Activated T-cell treated with anti-CD3 and anti-CD28 coated beads for 48 hours (primary cell): ENCODE measurements at regions not wholly inside any gene's neighbourhood (a gene's known extent, or its start where the extent isn't known, plus 50 kb on each side); places are given as distances from the start of the nearest gene placed in this dataset.

ENCODE experiments used
- DNase-seq: peaks from one replicate; pipeline ENCODE4 v3.0.0-alpha.2; 2020; ENCODE audit warnings: low read depth

DNA sequence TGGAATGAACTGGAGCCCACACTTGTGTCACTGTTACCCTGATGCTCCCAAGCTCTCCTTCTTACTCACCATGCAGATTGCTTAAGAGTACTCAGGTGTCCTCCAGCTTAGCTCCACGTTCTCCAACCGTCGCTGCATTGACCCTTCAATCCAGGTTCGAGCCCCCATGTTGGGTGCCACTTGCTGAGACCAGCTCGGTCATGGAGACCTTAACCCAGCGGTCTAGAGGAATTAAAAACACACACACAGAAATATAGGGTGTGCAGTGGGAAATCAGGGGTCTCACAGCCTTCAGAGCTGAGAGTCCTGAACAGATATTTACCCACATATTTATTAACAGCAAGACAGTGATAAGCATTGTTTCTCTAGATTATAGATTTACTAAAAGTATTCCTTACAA lies 229.1 kb upstream of the APCDD1 start:
- no peak for DNase-seq

DNA sequence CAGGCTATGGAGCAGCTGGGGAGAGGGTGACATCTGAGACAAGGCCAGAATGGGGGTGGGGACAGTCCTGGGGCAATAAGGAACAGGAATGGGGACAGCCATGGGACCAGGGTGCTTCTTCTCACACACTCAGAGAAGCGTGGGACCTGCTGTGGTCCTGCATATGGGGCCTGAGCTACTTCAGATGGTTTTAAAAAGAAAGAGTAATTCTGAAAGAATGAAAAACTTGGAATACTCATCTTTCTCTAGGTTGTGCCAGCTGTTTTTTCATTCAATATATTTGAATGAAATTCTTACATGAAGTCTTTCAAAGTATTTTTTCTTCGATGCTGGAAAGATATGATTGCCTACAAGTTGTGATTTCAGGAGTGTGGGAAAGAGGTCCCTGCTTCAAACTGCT lies 227.5 kb upstream of the APCDD1 start:
- DNase-seq = no peak

DNA sequence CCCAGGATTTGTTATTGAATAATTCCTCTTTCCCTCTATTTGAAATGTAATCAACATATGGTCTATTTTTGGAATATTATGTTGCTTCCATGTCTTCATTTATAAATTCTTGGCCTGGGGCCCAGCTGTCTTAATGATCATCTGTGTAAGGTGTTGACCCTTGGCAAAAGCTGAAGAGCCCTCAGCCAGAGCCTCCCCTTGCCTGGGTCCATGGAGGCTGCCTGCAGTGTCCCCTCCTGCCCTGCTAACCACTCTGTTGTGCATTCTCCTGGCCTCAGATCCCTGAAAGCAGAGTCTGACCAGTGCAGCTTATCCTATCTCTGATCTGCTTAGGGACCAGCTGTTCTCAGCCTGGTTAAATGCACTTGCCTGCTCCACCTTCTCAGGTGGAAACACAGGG lies 226.1 kb upstream of the APCDD1 start:
- DNase-seq = no peak

DNA sequence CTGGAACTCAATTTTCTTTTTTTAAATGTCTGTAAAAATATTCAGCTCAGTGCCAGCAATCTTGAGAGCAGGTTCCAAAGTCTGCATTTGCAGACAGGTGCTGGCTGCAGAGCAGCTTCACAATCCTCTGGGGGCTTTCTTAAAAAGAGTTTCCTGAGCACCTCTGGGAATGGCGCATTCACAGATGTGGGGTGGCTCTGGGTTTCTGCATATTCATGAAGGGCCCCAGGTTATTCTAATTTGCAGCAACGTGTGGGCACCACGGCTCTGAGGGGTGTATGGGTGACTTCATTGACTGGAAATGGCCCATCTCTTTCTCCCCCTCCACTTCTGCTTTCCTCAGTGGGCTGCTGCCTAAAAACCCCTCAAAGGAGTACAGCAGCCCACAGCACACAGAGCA lies 225.0 kb upstream of the APCDD1 start:
- DNase-seq = no peak

DNA sequence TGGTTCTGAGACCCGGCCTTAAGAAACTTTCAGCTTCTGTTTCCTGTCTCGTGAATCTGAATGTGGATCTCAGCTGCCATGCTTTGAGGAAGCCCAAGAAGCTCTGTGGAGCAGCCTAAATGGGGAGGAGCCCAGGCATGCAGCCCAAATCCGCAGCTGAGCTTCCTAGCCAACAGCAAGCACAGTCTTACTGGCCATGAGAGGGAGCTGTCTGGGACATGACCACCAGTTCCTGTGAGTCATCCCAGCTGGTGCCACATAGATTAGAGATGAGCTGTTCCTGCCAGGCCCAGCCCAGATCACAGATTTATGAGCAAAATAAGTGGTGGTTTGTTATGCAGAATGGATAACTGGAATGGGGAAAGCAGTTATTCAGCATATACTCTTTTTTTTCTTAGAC lies 224.4 kb upstream of the APCDD1 start:
- no peak for DNase-seq

DNA sequence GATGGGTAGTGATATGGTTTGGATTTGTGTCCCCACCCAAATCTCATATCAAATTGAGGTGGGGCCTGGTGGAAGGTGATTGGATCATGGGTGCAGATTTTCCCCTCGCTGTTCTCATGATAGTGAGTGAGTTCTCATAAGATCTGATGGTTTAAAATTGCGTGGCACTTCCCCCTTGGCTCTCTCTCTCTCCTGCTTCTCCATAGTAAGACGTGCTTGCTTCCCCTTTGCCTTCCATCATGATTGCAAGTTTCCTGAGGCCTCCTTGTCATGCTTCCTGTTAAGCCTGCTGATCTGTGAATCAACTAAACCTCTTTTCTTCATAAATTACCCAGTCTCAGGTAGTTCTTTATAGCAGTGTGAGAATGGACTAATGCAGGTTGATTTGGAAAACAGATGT lies 223.2 kb upstream of the APCDD1 start:
- DNase-seq = no peak

DNA sequence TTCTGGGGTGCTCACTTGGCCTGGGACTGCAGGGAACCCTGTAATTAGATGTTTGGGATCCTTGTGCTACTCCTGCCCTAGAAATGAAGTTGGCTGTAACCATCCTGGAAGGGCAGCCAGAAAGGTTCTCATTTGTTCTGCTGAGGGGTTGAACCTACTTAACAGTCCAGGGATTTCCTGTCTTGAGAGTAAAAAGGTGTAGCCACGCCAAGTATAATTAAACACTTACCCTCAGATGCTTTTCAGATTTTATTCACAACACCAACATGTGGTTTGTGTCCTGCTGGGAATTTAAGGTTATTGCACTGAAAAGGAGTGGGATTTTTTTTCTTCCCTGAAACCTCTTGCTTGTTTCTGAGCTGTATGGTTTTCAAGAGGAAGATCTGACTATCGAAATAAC lies 222.4 kb upstream of the APCDD1 start:
- DNase-seq = no peak

DNA sequence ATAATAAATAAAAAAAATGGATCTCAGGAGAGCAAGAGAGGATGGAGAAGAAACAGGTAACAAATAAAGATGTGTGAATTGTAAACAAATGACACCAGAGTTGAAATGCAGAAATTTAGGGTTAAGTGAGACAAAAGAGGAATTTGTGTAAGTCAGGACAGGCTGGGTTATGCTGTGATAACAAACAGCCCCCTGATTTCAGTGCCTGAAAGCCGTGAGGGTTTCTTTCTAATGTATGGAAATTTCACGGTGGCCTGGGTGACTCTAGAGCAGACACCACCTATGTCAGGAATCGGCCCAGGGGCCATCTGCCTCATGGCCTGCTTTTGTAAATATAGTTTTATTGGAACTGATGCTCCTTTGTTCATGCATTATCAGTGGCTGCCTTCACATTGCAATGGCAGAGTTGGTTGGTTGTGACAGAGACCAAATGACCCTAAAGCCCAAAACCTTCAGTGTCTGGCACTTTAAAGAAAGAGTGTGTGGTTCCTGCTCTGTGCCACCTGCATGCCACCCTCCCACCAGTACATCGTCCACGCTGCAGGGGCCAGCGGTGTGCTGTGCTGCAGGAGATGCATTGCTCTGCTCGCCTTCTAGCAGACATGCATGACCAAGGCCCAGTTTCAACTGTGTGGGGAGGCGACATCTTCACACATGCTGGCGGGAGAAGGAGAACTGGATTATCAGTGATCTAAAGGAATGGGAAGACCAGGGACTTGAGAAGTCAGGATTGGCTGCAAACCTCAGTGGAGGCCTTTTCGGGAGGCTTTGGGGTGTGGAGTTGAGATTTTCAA lies 221.2 kb upstream of the APCDD1 start:
- DNase-seq = no peak

DNA sequence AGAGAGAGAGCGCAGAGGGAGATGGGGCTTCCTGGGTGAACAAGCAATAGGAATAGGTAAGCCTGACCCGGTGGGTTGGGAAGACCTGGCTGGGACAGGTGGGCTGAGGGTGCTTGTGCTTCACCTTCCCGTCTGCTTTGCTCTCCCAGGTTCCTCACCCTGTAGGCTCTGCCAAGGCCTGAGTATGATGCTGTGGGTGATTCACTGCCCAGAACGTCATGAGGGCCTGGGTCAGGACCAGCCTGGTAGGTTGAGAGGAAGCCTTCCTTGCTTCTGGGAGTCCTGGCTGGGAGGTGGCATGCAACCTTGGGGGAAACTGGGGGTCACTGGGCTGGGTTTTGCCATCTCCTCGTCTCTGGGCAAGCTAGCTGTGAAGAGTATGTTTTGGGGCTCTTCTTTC lies 220.2 kb upstream of the APCDD1 start:
- DNase-seq = no peak

DNA sequence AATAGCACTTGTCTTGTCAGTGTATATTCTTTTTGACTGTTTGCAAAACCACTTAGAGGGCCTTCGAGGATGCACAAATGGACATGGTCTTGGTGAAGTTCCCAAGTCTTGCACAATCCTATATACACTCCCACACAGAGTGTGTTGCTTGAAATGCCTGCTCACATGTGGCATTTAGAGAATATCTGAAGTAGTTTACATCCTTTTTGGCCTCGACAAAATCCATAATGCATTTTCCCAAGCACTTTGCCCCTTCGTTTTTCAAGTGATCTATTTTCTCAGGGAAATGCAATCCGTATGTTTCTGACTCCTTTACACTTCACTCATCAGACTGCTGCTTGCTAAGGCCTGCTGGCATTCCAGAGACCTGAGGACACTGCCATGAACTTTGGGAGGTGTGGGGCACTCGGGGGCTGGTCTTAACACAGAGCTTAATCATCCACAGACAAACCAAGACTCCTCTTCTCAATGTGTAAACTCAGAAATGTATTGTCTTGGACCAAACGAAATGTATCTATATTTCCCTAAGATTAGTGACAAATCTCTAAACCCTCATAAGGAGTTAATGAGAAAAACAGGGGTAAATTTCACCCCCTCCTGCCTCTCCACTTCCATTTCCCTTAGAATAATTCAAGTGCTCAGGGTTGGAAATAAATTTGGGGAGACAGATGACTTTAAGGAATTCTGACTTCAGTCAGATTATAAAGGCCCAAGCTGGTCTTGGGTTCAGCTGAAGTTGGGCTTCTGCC lies 219.3 kb upstream of the APCDD1 start:
- no peak for DNase-seq

DNA sequence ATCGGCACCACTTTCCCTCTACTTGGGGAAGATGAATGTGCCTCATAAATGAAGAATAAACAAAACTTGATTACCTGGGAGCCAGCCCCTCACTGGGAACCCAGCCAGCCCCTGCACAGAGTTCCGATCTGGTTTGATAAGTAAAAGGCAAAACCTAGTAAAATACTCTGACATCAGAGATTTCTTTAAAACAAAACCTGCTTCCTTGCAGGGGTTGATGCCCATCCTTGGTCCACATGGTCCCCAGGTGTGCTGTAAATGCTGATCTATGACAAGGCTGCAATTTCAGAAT lies 218.8 kb upstream of the APCDD1 start:
- no peak for DNase-seq

DNA sequence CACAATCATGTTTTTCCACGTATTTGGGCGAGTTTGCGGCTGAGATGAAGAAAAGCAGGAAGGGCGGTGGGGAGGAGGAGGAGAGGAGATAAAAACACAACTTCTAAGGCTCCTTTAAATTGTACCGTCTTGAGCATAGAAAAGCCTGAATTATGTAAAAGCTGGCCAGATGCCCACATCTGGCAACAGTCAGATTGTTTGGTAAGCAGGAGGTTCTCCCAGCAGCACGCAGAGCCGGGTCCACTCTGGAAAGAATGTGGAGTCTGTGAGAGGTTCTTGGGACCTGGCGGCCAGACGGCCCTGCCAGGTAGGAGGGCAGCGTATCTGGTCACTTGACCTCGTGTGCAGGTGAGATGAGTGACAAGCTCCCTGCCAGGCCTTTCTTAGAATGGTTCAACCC lies 215.3 kb upstream of the APCDD1 start:
- DNase-seq = no peak

DNA sequence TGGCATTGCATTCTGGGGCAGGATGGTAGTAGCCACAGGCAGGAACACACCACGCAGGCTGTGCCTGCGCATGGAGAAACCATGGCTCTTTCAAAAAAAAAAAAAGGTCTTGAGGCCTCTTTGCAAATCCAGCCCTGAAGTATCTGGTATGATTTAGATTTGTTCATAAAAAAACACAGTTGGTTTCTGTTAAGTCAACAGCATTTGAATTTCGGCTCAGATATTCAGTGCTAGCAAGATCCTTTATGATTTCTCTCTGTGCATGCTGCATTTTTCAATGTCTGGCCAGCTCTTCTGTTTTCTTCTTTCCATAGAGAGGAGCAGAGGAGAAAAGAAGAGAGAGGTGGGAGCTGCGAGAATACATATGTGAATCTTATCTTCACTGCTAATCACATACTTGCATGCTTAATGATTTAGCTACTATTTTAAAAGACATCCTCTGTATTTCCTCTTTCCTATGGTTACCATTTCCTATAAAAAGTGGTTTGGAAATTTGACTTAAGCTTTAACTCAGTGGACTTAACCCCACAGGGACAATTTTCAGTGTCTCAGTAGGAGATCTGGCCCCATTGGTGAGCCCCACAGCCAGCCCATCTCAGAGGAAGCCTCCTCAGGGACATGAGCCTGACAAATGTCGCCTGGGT lies 214.3 kb upstream of the APCDD1 start:
- no peak for DNase-seq

DNA sequence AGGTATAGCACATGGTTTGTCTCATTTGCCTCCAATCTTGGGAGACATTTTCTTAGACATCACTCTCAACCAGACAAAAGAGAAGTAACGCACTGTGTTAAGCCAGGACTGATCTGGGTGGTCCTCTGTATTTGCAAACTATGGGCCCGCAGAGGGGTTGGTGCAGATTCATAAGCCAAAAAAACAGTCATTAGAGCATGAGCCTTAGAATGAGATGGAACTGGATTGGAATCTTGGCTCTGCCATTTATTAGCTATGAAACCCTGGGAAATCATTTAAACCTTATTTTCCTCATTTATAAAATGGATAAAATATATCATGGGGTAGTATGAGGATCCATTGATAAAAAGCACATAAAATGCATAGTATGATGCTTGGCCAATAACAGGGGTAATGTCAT lies 213.5 kb upstream of the APCDD1 start:
- no peak for DNase-seq

DNA sequence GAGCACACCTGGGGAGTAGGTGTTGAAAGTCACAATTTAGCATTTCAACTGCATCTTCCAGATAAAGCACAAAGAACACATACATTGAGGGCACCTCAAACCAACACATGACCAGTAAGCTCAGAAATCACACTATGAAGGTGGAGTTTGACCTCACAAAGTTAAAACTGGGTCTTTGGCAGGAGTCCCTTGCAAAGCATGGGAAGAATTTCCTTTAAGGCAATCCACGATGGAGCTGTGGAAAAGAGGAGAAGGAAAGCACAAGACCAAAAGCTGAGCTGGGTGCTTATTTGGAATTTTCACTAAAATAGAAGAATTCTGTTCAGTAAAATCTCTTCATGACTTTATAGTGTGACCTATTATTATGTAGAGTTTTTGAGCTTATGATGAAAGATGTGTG lies 212.9 kb upstream of the APCDD1 start:
- DNase-seq = no peak

DNA sequence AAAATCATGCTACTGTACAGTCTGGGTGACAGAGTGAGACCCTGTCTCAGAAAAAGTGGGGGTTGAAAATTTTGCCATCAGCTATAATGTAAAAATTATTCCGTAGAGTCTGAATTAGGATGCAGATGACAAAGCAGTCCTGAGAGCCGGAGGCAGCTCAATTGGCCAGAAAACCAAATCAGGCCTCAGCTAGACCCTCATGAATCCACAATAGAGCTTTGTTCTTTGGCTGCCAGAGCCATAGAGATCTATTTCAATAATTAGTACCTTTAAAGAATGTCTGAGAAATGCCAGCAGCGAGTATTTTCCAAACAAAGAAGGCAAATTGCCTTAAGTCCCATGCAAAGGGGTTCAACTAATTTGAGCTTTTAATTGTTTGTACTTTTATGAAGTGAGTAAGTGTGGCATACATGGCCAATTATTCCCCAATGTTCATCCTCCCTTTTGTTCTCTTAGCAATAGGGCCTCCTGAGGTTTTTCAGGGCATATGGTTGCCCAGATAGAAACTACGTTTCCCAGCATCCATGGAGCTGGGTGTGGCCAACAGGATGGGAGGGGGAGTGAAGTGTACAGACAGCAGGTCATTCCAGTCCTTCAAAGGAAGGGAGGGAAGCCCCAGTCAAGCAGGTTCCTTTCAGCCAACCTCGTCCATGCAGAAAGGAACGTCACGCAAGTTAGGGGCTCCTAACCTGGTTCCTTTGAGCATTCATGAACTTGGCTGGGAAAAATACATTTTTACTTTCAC lies 211.3 kb upstream of the APCDD1 start:
- no peak for DNase-seq

DNA sequence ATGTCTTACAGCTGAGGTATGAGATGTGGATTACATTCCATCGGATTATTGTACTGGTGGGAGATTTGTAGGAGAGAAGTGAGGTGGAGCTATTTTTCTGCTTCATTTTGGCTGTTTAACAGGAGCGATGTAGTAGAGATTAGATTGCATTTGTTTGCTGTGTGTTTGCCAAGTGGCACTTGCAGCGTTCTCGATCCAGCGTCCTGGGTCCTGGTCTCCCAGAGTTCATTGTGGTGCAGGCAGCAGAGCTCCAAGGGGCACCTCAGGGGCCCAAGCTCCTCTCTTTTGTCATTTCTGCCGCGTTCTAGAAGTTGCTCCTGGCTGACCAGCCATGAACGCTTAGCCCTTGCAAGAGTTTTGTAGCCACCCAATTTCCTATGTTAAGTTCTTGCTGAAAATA lies 210.1 kb upstream of the APCDD1 start:
- DNase-seq = no peak

DNA sequence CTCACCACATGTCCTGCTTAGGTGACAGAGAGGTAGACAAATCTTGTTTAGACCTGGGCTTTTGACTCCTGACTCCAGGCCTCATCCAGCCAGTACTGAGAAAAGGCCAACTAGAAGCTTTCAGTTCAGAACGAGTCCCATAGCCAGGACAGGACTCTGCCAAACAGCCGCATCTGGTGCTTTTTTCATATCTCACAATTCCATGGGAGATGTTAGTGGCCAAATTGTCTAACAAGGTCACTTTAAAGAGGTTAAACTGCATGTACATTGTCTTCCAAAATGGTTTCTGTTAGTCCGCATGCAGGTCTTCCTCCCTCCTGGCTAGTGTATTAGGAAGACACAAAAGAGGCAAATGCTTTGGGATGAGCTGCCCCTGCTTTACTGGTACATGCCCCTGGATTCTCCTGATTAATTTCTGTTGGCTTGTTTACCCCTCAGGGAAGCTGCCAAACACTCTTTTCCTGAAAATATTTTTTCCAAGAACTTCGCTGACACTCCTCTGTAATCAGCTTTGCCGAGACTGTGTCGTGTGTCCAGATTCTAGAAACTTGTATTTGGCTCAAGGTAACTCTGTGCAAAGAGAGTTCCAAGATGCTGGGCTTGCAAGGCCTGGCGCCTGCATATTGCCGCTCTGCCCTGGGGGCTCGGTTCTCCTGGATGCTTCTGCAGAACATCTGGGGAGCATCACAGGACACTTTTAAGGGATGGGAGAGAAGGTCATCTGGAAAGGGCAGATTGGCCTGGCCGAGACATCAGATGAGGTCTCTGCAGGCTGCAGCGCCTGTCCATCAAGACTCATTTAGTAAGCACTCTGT lies 209.2 kb upstream of the APCDD1 start:
- no peak for DNase-seq

DNA sequence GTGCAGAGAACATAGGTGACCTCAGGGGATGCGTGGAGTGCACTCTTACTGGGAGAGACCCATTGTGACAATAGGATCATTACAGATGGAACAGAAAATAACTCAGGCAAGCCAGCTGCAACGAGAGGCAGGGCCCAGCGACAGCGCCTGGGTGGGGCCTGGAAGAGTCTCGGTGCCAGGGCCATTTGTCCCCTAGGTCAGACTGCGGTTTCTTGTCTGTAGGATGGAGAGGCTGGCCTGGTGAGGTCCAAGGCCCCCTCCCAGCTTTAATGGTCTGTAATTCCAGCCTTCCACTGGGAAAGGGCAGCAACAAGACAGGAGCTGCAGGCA lies 208.6 kb upstream of the APCDD1 start:
- no peak for DNase-seq

DNA sequence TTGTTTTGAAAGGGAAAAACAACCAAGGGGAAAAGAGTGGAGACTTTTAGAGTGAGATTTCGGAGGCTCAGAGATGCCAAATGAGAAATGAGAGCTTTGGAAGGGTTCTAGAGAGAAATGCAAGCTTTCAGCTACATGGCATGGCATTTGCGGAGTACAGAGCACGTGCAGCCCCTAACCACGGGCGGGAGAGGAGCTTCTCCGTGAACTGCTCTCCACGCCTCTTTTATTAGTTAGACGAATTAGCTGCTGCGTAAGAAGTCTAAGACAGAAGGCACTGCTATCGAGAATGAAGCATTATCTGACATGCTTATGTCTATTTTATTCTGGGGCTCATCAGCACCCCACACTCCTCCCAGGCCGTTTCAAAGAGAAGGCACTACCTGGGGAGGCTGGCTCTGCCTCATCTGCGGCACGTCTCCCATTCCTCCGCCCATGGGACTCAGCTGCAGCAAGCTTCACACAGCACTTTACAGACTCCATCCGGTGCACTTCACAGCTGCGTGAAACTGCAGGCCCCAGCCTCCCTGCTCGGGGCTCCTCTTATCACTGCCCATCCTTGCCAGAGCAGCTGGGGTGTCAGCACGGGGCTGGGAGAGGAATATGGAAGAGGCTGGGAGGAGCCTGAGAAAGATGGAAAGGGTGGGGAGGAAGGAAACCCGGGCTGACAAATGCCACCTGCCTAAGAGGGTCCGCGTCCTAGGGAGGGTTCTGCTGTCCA lies 207.3 kb upstream of the APCDD1 start:
- no peak for DNase-seq

DNA sequence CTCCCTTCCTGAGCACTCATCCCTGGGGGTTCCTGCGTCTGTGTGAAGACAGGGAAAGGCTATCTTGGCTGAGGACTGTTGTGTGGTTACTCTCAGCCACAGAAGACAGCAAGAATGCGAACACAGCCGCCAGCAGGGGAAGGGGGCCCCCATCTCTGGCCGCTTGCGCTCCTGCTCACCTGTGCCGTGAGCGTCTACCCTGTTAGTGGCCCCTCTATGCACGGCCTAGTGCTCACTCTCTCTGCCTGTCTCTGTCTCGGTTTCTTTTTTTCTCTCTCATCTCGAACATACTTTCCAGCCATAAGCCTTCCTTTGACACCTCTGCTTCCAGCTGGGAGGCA lies 206.7 kb upstream of the APCDD1 start:
- DNase-seq = no peak

DNA sequence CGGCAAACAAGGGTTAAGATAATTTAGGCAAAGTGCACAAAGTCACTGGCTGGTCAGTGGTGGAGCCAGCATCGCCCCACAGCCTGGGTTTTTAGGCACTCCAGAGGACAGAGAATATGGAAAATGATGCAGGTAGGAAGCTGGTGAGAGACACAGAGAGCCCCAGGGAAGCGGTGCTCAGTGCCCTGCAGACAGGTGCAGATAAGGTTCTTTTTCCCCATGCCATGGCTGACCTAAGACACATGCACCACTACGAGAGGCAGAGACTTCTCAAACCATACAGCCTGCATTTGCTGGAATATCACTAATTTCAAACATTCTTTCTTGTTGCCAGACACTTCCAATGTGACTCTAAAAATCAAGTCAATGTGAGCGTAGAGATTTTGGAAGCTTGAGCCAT lies 205.7 kb upstream of the APCDD1 start:
- no peak for DNase-seq
